MCF 10A (cell line): ENCODE measurements at regions not wholly inside any gene's neighbourhood (a gene's known extent, or its start where the extent isn't known, plus 50 kb on each side); places are given as distances from the start of the nearest gene placed in this dataset.

ENCODE experiments used
- BruUV-seq: library from RNA; stranded (reverse); fragments of 400-500 nt; replicated peaks from 2 replicates; lab custom pipeline; 2021; lab: Mats Ljungman, UMichigan
- CTCF ChIA-PET: fragments of 300-600 bp; sonication (Branson Sonifier 250); formaldehyde crosslinking; extraction: SDS; loops from one replicate; lab custom pipeline; 2021; ENCODE audit warnings: antibody characterized with exemption, inconsistent platforms; lab: Yijun Ruan, JAX
- POLR2A ChIA-PET: fragments of 300-600, 350-650 bp; sonication (Branson Sonifier 250); formaldehyde crosslinking; extraction: SDS; loops from one replicate; lab custom pipeline; 2020; ENCODE audit warnings: antibody characterized with exemption, inconsistent platforms; lab: Yijun Ruan, JAX
- DNase-seq: peaks from one replicate; pipeline ENCODE4 v3.0.0-alpha.2; 2018; ENCODE audit not compliant: unreplicated experiment
- H3K27ac Mint-ChIP-seq: one replicate; pipeline ENCODE4 v1.8.0; 2022; ENCODE audit warnings: mild to moderate bottlenecking, low read depth, mixed read lengths; ENCODE audit not compliant: unreplicated experiment
- H3K27me3 Mint-ChIP-seq: one replicate; pipeline ENCODE4 v1.8.0; 2022; ENCODE audit warnings: mixed read lengths; ENCODE audit not compliant: insufficient read depth, unreplicated experiment
- H3K36me3 Mint-ChIP-seq: one replicate; pipeline ENCODE4 v1.8.0; 2022; ENCODE audit warnings: mild to moderate bottlenecking, moderate library complexity, mixed read lengths; ENCODE audit not compliant: insufficient read depth, unreplicated experiment
- H3K4me1 Mint-ChIP-seq: one replicate; pipeline ENCODE4 v1.8.0; 2022; ENCODE audit warnings: mixed read lengths; ENCODE audit not compliant: insufficient read depth, unreplicated experiment
- H3K4me3 Mint-ChIP-seq: one replicate; pipeline ENCODE4 v1.8.0; 2022; ENCODE audit warnings: mild to moderate bottlenecking, moderate library complexity, mixed read lengths; ENCODE audit not compliant: unreplicated experiment
- H3K9me3 Mint-ChIP-seq: one replicate; pipeline ENCODE4 v1.8.0; 2022; ENCODE audit warnings: mixed read lengths; ENCODE audit not compliant: unreplicated experiment
- intact Hi-C: fragments of 100-400 bp; cut with micrococcal nuclease; formaldehyde crosslinking; loops from 2 replicates; pipeline ENCODE4 v1.14.1; 2022
- TF ChIP-seq, protein P1 (sequence below): fragments of 200-600 bp; IDR thresholded peaks from one replicate; pipeline ENCODE4 v1.8.0; 2022; ENCODE audit warnings: antibody characterized with exemption, mild to moderate bottlenecking; ENCODE audit not compliant: unreplicated experiment

DNA sequence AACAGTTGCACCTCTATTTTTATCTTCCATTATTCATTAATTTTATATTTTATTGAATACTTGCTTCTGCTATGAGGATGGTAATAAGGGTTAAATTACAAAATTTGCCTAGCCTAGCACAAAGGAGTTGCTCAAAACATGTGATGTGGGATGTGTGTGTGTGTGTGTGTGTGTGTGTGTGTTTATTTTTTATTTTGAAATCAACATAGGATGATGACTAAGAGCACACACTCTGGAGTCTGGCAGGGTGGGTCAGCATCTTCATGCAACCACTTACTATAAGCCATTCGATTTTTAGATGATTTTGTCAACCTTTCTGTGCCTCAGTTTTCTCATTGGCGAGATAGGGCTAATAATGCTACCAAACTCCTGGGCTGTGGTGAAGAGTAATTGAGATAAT, 57.7 kb upstream of the MAMDC2 start:
- intact Hi-C loops = no loop called here
- peak; percentile 35 for DNase-seq
- Mint-ChIP-seq H3K4me3 (no peak overlapping the region), H3K36me3 (no peaks in the 10 kb centered on the region), H3K27ac (no peak overlapping the region), H3K9me3 (peaks cover 8% of the 10 kb centered on the region), H3K4me1 (peaks cover 7% of the 10 kb centered on the region), H3K27me3 (no peaks in the 10 kb centered on the region)
- BruUV-seq = no TSS peak
- CTCF ChIA-PET = interaction anchor here (0.6 to 1.0 kb wide), 5 partner anchors 11 to 125 kb away, joined by 3 to 4 read pairs (median 4); no protein-coding TSS in a partner anchor
- TF ChIP-seq, protein P1, sequence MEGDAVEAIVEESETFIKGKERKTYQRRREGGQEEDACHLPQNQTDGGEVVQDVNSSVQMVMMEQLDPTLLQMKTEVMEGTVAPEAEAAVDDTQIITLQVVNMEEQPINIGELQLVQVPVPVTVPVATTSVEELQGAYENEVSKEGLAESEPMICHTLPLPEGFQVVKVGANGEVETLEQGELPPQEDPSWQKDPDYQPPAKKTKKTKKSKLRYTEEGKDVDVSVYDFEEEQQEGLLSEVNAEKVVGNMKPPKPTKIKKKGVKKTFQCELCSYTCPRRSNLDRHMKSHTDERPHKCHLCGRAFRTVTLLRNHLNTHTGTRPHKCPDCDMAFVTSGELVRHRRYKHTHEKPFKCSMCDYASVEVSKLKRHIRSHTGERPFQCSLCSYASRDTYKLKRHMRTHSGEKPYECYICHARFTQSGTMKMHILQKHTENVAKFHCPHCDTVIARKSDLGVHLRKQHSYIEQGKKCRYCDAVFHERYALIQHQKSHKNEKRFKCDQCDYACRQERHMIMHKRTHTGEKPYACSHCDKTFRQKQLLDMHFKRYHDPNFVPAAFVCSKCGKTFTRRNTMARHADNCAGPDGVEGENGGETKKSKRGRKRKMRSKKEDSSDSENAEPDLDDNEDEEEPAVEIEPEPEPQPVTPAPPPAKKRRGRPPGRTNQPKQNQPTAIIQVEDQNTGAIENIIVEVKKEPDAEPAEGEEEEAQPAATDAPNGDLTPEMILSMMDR = no peak
- POLR2A ChIA-PET = no interaction called here

DNA sequence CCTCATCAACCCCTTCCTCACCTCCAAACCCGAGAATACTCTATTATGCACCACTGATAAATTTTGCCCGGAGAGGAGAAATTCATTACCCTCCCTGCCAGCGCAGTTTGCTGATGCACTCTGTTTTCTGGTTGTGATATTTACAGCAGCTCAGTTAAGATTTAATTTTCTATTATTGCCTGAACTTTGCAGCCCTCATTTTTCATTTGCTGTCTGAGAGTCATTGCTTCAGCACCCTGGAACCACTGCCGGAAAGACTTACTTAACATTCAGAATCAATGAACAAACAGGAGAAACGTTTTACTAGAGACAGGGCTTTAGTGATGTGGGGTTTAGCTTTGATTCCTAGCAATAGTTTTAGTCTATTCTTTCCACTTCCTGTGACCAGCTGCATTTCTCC, 56.7 kb upstream of the MAMDC2 start:
- no peak for DNase-seq
- CTCF ChIA-PET = interaction anchor here (0.8 kb wide), 2 partner anchors 15 to 124 kb away, joined by 4 read pairs; no protein-coding TSS in a partner anchor
- POLR2A ChIA-PET = interaction anchor here (0.7 kb wide), 1 partner anchor 443 kb away, joined by 3 read pairs; no protein-coding TSS in a partner anchor
- no peaks in the 10 kb centered on the region for H3K27me3 Mint-ChIP-seq
- H3K4me3 Mint-ChIP-seq = no peak overlapping the region
- peaks cover under 1% of the 10 kb centered on the region for H3K4me1 Mint-ChIP-seq
- intact Hi-C loops = no loop called here
- BruUV-seq = no TSS peak
- no peaks in the 10 kb centered on the region for H3K36me3 Mint-ChIP-seq
- TF ChIP-seq, protein P1 = no peak
- H3K27ac Mint-ChIP-seq = no peak overlapping the region
- peaks cover 8% of the 10 kb centered on the region for H3K9me3 Mint-ChIP-seq

DNA sequence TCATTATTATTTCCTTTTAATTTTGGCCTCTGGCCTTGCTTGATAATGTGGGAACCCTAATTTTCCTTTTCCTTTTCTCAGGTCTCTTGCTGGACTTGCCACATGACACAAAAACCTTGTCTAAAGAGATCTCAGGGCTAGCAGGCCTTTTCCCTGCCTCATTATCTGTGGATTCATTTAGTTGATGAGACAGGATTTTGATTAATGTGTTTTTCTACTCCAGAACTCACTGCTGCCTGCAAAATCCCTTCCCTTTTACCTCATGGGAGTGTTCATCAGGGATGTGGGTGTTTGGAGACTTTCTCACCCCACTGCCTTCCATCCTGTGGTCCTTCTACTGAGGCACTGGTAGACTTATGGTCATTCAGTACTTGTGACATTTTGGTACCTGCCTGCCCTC, 56.2 kb upstream of the MAMDC2 start:
- intact Hi-C loops = no loop called here
- no peaks in the 10 kb centered on the region for H3K36me3 Mint-ChIP-seq
- POLR2A ChIA-PET = no interaction called here
- DNase-seq = no peak
- BruUV-seq = no TSS peak
- CTCF ChIA-PET = interaction anchor here (1.5 kb wide), 1 partner anchor 127 kb away, joined by 5 read pairs; no protein-coding TSS in a partner anchor
- no peak overlapping the region for H3K4me3 Mint-ChIP-seq
- no peak overlapping the region for H3K27ac Mint-ChIP-seq
- TF ChIP-seq, protein P1 = no peak
- no peaks in the 10 kb centered on the region for H3K4me1 Mint-ChIP-seq
- H3K9me3 Mint-ChIP-seq = peaks cover 8% of the 10 kb centered on the region
- no peaks in the 10 kb centered on the region for H3K27me3 Mint-ChIP-seq

DNA sequence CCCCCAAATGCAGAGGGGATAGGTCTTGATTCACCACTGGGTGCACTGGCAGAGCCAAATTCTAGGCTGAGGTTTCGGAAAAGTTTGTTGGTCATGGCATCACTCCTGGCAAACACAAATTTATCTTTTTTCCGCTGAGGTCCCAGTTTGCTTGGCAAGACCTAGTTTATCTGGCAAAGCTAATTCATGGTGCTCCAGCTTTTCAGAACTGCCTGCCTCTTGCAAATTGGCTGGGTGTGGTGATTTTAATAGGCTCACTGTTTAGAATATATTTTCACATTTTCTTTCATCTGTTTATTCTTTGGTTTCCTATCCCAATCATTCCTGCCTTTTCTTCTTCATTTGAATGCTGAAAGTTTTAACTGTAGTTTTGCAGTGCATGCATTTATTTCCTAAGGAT, 50.5 kb upstream of the MAMDC2 start:
- H3K9me3 Mint-ChIP-seq = peaks cover 14% of the 10 kb centered on the region
- CTCF ChIA-PET = interaction anchor here (0.8 to 2.3 kb wide), 5 partner anchors 10 to 123 kb away, joined by 3 to 9 read pairs (median 6); no protein-coding TSS in a partner anchor
- H3K27ac Mint-ChIP-seq = no peak overlapping the region
- POLR2A ChIA-PET = interaction anchor here (1.2 to 1.8 kb wide), 5 partner anchors 14 to 90 kb away, joined by 3 to 4 read pairs (median 3); no protein-coding TSS in a partner anchor
- DNase-seq = no peak
- H3K36me3 Mint-ChIP-seq = no peaks in the 10 kb centered on the region
- H3K4me3 Mint-ChIP-seq = no peak overlapping the region
- BruUV-seq = no TSS peak
- TF ChIP-seq, protein P1 = no peak
- intact Hi-C loops = no loop called here
- H3K27me3 Mint-ChIP-seq = no peaks in the 10 kb centered on the region
- peaks cover 19% of the 10 kb centered on the region for H3K4me1 Mint-ChIP-seq
